ENCODE measurements at regions not wholly inside any gene's neighbourhood (a gene's known extent, or its start where the extent isn't known, plus 50 kb on each side); places are given as distances from the start of the nearest gene placed in this dataset.

DNA sequence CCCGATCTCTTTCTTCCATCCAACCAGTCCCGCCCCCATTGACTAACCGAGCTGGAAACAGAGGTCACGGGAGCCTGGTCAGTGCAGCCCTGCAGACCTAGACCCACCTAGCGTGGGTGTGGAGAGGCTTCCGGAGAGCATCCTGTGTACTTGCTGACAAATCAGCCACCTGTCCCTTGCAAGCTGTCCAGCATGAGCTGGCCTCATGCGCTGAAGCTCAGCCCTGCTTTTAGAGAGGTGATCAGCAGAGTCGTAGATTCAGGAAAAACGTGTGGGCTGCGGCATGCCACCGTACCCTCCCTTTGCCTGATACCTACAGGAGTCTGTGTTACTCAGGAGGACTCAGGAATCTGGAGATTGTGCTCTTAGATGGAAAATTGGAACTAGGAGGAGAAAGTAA lies 80.3 kb upstream of the UQCRFS1 start:
- no peak for DNase-seq

DNA sequence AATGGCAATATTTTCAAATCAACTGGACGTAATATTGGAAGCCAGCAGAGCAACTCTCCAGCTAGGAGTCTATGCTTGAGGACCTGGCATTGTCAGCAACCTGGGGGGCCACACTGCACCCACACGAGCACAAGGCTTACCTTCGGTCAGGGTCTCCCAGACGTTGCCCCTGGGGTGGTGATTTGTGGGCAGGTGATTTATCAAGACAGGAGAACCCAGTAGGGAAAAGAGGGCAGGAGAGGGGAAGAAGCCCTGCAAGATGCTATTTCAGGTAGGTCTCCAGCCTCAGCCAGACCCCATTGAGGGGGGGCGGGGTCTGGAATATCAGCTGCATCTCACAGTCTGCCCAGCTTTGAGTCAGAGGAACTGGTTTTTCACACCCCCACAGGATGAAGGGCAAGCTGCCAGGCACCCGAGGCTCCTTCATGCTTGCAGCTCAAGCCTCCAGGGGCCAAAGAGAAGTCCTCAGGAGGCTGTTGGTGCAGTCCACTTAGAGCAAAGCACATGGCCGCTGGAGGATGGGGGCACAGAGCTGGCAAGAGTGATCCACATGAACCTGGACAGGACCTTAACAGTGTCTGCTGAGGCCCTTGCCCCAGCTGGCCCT lies 80.9 kb upstream of the UQCRFS1 start:
- DNase-seq = no peak

DNA sequence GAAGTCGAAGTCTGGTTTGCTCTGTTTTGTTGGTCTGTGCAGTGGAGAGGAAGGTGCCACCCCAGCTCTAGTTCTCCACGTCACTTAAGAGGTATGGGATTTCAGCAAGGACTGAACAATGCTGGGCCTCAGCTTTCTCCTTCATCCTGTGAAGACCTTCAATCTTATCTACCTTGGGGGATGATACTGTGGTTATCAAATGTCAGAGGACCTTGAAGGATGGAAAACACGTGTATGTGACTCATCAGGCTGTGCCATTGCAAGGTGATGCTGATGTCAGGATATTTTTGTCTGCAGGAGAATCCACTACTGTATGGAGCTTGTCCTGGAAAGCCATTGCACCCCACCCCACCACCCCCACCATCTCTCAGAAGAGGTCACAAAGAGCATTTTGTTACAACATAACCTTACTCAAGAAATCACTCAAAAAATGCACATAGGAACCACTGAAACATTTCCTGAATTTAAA lies 81.4 kb upstream of the UQCRFS1 start:
- DNase-seq = no peak

DNA sequence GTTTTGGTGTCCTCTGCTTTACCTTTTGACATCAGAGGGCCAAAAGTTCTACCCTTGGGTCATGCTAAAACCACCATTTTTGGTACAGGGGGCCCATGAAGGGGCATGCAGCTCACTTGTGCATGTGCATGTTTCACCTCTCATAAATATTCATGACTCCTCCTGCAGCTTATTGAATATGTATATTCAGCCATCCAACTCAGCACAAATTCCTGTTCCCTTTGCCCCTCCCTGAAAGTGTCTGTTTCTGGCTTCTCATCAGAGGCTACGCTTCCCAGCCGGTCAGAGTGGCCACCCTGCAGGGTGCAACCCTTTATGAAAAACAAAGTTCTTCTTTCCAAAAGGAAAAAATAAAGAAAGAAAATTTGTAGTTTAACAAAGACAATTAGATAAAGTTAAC lies 82.3 kb upstream of the UQCRFS1 start:
- DNase-seq = no peak

DNA sequence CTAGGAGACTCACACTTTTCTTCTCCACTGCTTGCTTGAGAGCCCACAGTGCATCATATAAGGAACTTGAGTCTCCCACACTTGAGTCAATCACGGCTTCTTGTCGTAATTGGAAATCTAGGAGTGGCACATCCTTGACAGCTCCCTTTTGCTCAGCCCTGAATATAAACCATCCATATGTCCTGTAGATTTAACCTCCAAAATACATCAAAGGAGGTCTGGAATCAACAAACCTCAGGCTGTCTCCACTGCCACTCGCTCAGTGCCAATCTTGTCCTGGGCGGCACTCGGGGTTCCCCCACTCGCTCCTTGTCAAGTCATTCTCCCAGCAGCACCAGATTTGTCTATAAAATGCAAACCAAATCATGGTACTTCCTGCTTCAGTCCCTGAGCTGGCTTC lies 84.4 kb upstream of the UQCRFS1 start:
- no peak for DNase-seq

DNA sequence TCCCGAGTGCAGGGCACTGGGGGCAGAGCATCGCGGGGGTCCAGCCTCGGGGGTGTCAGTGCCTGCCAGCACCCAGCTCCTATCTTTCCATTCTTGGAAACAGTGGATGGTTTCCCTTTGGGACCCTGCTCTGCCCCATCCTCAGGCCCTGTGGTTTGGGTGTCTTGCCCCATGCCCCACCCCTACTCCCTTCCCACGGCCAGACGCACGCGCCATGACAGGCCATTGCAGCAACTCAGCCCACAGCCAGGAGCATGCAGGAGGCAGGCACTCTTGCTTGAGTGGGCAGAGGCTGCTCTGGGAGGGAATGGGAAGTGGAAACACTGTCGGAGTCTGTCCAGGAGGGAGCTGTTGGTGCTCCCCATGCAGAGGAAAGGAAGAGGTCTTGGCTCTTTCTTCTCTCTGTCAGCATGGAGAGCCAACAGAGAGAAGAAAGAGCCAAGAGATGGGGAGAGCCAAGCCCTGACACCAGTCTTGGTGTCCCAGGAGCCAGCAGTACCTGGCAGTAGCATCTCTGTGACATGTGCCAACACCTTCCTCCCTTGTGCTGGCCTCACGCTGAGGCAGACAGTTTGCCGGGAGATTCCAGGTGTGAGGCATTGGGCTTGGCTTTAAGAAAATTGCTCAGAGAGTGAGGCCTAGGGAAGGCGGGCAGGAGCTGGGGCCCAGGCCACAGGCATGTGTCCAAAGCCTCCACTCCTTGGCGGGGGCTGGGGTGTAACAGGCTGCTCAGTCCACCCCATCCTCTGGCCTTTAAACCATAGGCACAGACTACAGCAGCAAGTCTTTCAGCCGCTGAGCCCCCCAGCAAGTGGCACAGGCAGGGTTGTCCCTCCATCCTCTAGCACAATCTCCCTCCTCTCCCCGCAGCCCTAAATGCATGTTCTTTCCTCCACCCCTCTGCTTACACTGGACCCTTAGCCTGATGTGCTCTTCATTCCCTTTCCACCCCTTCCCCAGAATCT lies 86.7 kb upstream of the UQCRFS1 start:
- DNase-seq = no peak

DNA sequence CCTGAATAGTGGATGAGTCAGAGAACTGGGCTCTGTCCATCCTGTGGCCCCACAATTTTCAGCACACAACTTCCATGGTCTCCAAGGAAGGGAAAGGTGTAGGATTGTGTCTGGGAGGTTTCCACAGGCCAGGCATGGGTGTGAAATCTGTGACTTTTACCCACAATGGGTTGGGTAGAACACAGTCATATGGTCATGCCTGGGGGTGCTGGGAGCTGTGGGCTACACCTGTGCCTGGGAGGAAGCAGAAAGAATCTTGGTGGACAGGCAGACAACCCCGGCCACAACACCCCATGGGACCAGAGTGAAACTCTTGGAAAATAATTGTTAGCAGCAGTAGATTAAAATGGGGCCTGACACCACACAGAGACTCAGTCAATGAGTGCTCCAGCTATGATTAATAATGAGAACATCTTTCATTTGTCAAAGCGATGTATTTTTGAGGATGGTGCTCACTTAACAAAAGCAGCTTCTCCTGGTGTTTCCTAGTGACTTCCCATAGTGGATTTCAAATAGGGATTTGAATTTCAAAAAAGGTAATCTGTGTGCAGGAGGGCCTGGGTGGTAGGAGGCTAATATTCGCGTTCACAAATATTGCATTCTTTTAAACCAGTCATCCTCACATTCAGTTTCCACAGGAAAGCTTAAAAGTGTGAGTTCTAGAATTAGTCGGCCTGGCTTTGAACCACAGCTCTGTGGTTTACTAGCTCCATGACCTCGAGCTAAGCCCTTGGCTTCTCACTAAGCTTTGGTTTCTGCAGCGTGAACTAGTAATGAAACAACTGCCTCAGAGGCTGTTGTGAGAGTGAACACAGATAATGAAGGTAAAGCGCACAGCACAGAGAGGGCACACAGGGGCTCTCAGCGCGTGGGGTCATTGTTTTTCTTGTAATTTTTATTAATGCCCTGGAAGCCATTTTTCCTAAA lies 89.3 kb upstream of the UQCRFS1 start:
- DNase-seq = no peak

DNA sequence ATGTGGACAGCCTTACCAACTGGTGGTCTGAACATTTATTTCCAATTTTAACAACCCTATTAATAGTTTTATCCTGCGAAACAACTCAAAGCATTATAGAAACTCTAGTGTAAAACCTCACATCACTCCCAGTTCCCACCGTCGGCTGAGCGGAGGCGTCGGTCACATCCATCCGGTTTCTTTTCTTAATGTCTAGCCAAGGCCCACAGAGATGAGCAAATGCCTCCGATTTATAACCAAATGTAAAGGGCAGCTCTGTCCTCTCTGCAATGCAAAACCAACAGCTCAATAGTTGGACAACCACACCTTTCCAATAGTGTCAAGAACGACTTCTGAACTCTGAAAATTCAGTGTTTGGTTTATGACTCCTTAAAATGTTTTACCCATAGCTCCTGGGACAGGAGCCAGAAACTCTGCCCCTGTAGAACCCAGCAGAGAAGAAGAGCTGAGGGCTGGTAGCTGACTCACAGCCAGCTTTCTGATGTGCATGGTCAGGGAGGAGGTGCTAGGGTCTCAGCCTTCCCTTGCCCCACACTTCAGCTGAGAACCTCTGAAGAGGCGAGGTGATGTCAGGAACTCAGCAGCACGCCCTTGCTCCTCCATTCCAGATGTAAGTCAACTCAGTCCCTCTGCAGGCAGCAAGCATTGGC lies 90.2 kb upstream of the UQCRFS1 start:
- DNase-seq = no peak

DNA sequence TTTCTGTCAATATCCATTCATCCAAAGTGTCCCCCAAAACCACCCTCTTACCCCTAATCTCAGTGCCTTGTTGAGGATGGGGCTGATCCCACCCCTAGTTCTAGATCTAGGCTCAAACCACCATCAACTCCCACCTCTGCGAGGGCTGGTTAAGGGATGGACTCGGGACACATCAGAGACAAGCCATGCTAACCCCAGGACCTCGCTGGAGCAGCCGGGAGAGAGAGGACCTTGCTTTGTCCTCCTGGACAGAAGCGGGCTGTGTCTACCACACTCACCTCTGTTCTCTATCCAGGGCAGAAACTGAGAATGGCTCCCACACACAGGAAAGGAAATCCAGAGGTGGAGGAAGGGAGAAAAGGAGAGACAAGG lies 90.8 kb upstream of the UQCRFS1 start:
- DNase-seq = no peak

DNA sequence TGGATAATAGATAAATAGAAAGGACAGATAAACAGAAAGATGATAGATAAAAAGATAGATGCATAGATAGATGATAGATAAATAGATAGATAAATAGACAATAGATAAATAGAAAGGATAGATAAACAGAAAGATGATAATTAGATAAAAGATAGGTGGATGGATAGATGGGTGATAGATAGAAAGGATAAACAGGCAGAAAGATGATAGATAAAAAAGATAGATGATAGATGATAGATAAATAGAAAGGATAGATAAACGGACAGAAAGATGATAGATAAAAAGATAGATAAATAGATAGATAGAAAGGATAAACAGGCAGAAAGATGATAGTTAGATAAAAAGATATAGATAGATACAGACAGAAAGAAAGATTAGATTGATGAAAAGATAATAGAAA lies 92.3 kb upstream of the UQCRFS1 start:
- no peak for DNase-seq

DNA sequence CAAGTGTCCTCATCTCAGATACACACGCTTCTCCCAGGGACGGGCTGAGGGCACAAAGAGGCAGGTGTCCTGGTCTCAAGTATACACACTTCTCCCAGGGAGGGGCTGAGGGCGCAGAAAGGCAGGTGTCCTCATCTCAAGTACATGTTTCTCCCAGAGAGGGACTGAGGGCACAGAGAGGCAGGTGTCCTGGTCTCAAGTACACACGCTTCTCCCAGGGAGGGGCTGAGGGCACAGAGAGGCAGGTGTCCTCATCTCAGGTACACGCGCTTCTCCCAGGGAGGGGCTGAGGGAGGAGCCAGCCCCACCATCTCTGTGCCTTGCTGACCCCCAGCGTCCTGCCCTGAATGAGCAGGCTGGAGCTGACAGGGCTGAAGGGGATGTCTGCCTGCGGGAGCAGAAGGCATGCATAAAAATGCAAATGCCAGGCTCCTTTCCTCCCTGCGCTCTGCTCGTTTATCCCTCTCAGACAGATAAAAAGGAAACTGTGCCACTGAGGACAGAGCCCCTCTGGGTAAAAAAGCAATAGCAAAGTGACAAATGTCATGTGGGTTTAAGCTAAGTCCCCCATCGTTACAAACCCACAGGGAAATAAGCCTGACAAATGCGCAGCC lies 96.1 kb upstream of the UQCRFS1 start:
- no peak for DNase-seq

DNA sequence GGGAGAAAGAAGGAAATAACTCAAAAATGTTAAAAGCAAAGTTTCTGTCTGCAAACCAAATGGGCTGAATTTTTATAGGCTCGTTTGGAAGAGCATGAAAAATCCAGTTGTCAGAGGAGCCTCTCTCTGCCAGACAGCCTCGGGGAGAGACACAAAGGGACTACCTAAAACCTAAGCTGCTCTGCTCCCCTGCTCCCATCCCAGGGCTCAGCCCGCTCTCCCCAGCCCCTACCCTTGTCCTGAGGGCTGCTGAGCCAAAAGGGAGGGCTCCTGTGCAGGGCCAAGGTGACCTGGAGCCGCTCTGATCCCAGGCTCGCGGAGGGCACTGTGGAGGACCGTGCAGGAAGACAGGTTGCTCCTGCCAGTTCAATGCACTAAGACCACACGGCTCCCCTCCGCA lies 96.7 kb upstream of the UQCRFS1 start:
- no peak for DNase-seq

DNA sequence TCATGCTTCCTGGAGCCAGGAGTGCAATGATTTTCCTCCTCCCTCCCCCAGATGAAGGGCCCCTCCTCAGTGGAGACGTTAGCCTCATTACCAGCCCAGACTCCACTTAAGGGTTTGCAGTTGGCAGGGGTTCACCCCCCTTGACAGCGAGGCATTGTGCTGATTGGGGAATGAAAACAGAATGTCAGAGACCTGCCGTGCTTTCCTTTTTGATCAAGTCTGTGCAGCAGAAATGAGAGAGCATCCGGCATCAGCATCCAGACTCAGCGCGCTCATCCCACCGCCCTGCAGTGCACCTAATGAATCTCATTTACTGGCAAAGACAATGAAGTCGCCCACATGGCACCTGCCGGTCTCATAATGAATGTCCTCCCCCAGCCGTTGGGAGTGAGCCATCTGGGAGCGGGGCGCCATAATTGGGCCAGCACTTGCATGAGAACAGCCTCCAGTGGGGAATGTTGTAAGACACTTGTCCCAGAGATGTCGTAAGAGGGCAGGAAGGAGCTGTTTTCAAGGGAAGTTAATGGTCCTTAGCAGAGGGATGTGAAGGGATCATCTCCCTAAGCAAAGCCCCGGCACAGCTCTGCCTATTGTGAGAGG lies 98.3 kb upstream of the UQCRFS1 start:
- no peak for DNase-seq

DNA sequence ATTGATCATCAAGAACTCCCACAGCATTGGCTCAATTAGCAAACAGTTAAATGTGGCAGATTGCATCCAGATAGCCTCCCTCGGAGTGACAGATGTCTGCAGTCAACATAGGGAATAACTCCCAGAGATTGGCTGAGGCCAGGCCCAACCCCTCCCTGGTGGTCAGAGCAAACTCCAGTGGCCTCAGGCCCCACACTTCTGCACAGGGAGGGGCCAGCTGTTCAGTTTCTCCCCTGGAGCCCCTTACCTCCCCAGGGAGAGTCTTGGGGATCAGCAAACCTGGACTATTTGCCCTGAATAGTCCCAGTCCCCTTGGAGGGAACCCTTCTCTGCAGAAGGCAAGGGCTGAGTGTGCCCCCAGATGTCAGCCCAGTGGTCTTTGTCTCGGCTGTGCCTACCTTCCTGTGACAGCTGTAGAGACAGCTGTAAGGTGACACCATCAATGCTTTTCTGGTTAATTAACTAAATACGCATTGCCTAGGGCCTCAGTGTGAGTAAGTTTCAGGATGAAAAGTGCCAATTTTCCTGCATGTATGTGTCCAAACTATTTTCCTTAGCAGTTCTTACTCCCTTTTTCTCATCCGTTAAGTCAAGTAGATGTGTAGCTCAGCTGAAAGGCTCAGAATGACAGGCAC lies 102.7 kb upstream of the UQCRFS1 start:
- DNase-seq = no peak

DNA sequence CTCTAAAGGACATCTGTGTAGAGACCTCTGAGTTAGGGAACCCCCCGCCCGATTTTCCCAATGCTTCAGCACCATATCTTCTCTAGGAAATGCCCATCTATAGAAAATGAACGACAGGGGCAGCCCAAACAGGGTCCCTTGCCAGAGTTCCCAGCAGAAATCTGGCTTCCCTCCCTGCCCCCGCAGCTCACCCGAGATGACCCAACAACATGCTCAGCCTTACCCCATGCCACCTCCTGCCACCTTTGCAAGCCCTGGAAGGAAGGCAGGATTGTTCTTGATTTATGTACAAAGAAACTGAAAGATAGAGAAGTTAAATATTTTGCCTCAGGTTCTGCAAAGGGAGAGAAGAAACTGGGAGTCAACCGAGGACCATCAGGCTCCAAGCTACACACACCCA lies 105.6 kb upstream of the UQCRFS1 start:
- DNase-seq = no peak

DNA sequence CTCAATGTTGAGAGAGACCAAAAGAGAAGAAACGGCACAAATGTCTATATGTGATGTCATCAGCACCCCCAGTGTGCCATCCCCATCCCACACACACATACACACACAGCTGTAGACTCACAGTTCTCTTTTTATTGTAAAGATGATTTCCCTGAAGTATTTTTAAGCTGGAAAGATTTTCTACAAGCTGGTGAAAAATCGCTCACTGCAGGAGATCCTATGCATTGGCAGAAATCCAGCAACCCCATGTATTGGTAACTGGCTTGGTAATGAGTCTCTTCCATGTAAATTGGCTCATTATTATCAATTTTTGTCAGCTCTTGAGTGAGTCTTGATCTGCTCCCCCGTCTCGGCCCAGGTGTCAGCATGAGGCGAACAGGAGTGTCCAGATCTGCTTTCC lies 107.1 kb upstream of the UQCRFS1 start:
- no peak for DNase-seq

DNA sequence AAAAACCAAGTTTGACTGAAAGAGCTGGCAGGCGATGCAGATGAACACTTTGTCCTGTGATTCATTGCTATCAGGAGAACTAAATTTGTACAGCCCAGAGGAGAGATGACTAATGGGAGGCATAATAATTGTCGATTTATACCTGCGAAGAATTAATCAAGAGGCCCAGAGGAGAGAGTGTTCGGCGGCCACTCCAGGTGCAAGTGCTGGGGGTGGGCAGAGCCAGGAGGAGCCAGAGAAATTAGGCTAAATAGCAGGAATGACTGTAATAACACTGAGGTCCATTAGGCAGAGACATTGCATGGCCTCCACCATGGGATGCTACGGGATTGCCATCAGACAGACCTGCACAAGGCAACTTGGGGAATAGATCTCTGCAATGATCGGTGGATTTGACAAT lies 107.7 kb upstream of the UQCRFS1 start:
- DNase-seq = no peak

DNA sequence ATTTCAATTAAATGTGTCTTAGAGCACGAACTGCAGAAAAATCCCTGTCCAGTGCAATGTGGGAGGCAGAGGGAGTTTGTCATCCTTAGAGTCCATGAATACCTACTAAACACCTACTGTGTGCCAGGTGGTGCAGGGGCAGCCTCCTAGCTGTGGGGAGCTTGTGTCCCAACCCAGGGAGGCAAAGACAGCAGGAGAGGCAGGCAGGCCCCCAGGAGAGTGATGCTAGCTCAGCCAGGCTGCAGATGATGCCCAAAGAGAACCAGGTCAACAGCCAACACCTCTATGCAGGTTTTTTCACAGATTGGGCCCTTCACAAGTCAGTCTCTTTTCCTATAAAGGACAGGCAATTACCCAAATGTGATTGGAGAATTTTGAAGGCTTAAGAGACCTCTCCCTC lies 108.2 kb upstream of the UQCRFS1 start:
- DNase-seq = no peak

DNA sequence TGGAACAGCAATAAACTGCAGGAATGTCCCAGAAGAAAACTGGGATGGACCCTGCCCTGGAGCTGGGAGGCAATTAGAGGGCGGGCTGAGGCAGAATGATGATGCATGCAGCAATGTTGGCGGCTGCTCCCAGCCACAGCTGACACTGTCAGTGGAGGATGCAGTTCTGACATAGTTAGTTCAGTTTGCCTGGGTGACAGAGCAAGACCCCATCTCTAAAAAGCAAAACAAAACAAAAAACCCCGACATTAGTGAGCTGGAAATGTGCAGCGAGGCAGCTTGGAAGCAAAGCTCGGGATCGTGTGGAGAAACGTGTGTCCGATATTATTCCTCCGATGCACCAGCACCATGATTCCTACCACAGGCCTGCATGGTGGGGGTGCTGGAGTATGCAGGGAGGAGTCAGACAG lies 110.1 kb upstream of the UQCRFS1 start:
- no peak for DNase-seq

DNA sequence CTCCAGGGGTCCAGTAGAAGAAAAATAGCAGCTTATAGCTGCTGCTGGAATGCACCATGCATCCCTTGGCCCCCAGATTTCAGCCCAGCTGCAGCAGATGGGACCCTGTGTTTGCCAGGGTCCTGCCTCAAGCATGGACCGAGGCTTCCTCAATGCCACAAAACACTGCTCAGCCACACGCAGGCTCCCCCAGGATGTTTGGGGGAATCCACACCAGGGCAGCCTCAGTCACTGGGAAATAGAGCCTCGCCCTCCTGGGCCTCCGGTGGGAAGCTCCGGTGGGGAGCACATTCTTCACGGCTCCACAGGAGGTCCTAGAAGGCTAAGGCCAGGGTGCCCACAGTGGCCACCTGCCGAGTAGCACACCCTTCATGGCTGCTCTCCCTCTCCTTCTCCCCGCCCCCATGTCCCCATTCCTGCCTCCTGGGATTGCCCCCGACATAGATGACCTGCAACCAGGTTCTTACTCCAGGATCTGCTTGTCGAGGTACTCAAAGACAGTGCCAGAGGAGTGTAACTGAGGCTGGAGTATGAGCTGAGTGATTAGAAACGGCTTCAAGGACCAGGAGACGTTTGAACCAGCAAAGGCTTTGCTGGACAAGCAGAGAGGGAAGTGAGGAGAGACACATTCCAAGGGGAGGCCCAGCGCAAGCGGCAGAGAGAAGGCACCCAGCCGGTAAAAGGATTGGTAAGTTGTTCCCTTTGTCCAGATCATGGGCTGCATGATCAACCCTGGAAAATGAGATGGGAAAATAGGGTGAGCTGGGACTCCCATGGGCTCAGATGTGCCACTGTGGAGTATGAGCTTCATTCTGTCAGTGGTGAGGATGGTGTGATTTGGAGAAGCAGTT lies 110.7 kb upstream of the UQCRFS1 start:
- no peak for DNase-seq

DNA sequence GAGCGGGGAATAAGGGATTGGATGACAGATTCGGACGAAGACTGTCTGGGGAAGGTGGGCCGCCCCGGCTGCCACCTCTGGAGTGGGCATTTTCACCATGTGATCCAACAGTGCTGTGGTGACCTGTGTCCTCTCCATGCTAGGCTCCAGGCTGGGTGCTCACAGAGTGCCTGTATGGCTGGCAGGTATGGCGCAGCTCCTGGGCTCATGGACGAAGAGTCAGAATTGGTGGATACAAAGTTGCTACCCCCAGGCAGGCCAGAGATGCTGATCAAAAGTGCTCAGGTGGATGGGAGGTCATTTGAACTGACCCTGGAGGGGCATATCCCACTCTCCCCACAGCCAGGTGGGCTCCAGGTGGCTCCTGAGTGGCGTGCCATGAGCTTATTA lies 111.3 kb upstream of the UQCRFS1 start:
- DNase-seq = no peak
